Neural cell (in vitro differentiated cells): ENCODE measurements at regions not wholly inside any gene's neighbourhood (a gene's known extent, or its start where the extent isn't known, plus 50 kb on each side); places are given as distances from the start of the nearest gene placed in this dataset.
A peak's percentile ranks its signal among the peaks of the same experiment; 100 is the strongest.

Source experiments
- H2AFZ ChIP-seq: fragments of 200-600, 300-800 bp; sonication (generic), shearing (Covaris generic); 2 replicates; pipeline ENCODE4 v1.6.0; 2014; ENCODE audit warnings: low read depth, mild to moderate bottlenecking, antibody characterized with exemption, low read length, moderate library complexity
- H3F3A ChIP-seq: fragments of 200-600 bp; shearing (Covaris generic); 2 replicates; pipeline ENCODE4 v1.6.1; 2016; ENCODE audit warnings: mild to moderate bottlenecking, moderate library complexity, mixed read lengths, antibody characterized with exemption, low read length; ENCODE audit not compliant: insufficient read depth, poor library complexity, severe bottlenecking
- H3K27ac ChIP-seq: fragments of 200-600, 300-800 bp; sonication (generic), shearing (Covaris generic); 2 replicates; pipeline ENCODE4 v1.5.1; 2014; ENCODE audit warnings: mild to moderate bottlenecking, low read length, moderate library complexity
- H3K27me3 ChIP-seq: fragments of 300-800, 200-600 bp; sonication (generic), shearing (Covaris generic); 2 replicates; pipeline ENCODE4 v1.6.0; 2014; ENCODE audit warnings: mild to moderate bottlenecking, low read depth, low read length, moderate library complexity; ENCODE audit not compliant: insufficient read depth
- H3K36me3 ChIP-seq: fragments of 300-800, 200-600 bp; sonication (generic), shearing (Covaris generic); 2 replicates; pipeline ENCODE4 v1.5.1; 2014; ENCODE audit warnings: mild to moderate bottlenecking, antibody characterized with exemption, low read length, moderate library complexity; ENCODE audit not compliant: insufficient read depth
- H3K4me2 ChIP-seq: fragments of 300-800, 200-600 bp; sonication (generic), shearing (Covaris generic); 2 replicates; pipeline ENCODE4 v1.6.0; 2014; ENCODE audit warnings: mild to moderate bottlenecking, low read length
- H3K4me3 ChIP-seq: fragments of 300-800, 200-600 bp; sonication (generic), shearing (Covaris generic); 2 replicates; pipeline ENCODE4 v1.5.1; 2014; ENCODE audit warnings: mild to moderate bottlenecking, low read length, moderate library complexity
- H3K79me2 ChIP-seq: fragments of 200-600 bp; shearing (Covaris generic); replicated peaks from 2 replicates; pipeline ENCODE4 v1.6.0; 2014; ENCODE audit warnings: mild to moderate bottlenecking, low read length, moderate library complexity; ENCODE audit not compliant: insufficient read depth
- H3K9ac ChIP-seq: fragments of 300-800, 200-600 bp; sonication (generic), shearing (Covaris generic); 2 replicates; pipeline ENCODE4 v1.6.1; 2016; ENCODE audit warnings: mild to moderate bottlenecking, low read length, mixed read lengths
- H3K9me2 ChIP-seq: fragments of 200-600 bp; shearing (Covaris generic); 2 replicates; pipeline ENCODE4 v1.6.1; 2016; ENCODE audit warnings: mild to moderate bottlenecking, low read length, mixed read lengths; ENCODE audit not compliant: insufficient read depth
- H3K9me3 ChIP-seq: fragments of 200-600, 300-800 bp; sonication (generic), shearing (Covaris generic); 2 replicates; pipeline ENCODE4 v1.6.1; 2016; ENCODE audit warnings: mild to moderate bottlenecking, mixed run types, low read length, moderate library complexity, mixed read lengths
- H4K20me1 ChIP-seq: fragments of 200-600 bp; shearing (Covaris generic); 2 replicates; pipeline ENCODE4 v1.6.1; 2016; ENCODE audit warnings: mild to moderate bottlenecking, mixed run types; ENCODE audit not compliant: insufficient read depth
- CTCF ChIP-seq: fragments of 450-650 bp; IDR thresholded peaks from 2 replicates; pipeline ENCODE4 v1.5.1; 2014; ENCODE audit warnings: antibody characterized with exemption, mild to moderate bottlenecking, moderate library complexity; ENCODE audit not compliant: poor library complexity, severe bottlenecking
- EP300 ChIP-seq: fragments of 450-650 bp; conservative IDR thresholded peaks from 2 replicates; pipeline ENCODE4 v1.6.1; 2014; ENCODE audit warnings: antibody characterized with exemption, mild to moderate bottlenecking, moderate library complexity; ENCODE audit not compliant: poor library complexity, severe bottlenecking
- EZH2 ChIP-seq: fragments of 200-600, 300-800 bp; shearing (Covaris generic), sonication (generic); IDR thresholded peaks from 2 replicates; pipeline ENCODE4 v1.6.1; 2014; ENCODE audit warnings: antibody characterized with exemption, low read length, borderline replicate concordance, mild to moderate bottlenecking; ENCODE audit not compliant: insufficient read depth, poor library complexity, severe bottlenecking
- MXI1 ChIP-seq: fragments of 450-650 bp; conservative IDR thresholded peaks from 2 replicates; pipeline ENCODE4 v1.6.1; 2014; ENCODE audit warnings: antibody characterized with exemption, mild to moderate bottlenecking; ENCODE audit not compliant: poor library complexity, severe bottlenecking
- POLR2AphosphoS5 ChIP-seq: IDR thresholded peaks from 2 replicates; pipeline ENCODE4 v1.6.1; 2012
- RAD21 ChIP-seq: fragments of 450-650 bp; conservative IDR thresholded peaks from 2 replicates; pipeline ENCODE4 v1.6.1; 2014; ENCODE audit warnings: antibody characterized with exemption, mild to moderate bottlenecking, moderate library complexity
- REST ChIP-seq: IDR thresholded peaks from 2 replicates; pipeline ENCODE4 v1.6.1; 2012; ENCODE audit warnings: borderline replicate concordance
- SMC3 ChIP-seq: fragments of 450-650 bp; conservative IDR thresholded peaks from 2 replicates; pipeline ENCODE4 v1.6.1; 2014; ENCODE audit warnings: antibody characterized with exemption, mild to moderate bottlenecking, moderate library complexity; ENCODE audit not compliant: poor library complexity
- TAF1 ChIP-seq: IDR thresholded peaks from 2 replicates; pipeline ENCODE4 v1.6.1; 2012; ENCODE audit warnings: low read depth

GRCh38 chr11:11769782-11770181 is 72.0 kb upstream of the USP47 start:
- no peak overlapping the region for H3K4me2 ChIP-seq
- H3K27me3 ChIP-seq = no peaks in the 10 kb centered on the region
- no peaks in the 10 kb centered on the region for H3K9me3 ChIP-seq
- H4K20me1 ChIP-seq = no peaks in the 10 kb centered on the region
- H3K9me2 ChIP-seq = no peaks in the 10 kb centered on the region
- H3K9ac ChIP-seq = no peak overlapping the region
- no peaks in the 10 kb centered on the region for H3K79me2 ChIP-seq
- H3K4me3 ChIP-seq = no peak overlapping the region
- H3F3A ChIP-seq = no peaks in the 10 kb centered on the region
- H3K27ac ChIP-seq = no peak overlapping the region
- TF ChIP-seq POLR2AphosphoS5 (no peak), SMC3 (no peak), RAD21 (no peak), EZH2 (no peak)
- H3K36me3 ChIP-seq = no peaks in the 10 kb centered on the region
- H2AFZ ChIP-seq = no peak overlapping the region

GRCh38 chr11:11769362-11769761 is 72.4 kb upstream of the USP47 start:
- no peak for TF ChIP-seq MXI1
- TF ChIP-seq RAD21 = no peak
- TF ChIP-seq REST = no peak
- TF ChIP-seq EP300 = no peak
- no peak for TF ChIP-seq SMC3
- no peak for TF ChIP-seq EZH2
- TF ChIP-seq CTCF = no peak
- TF ChIP-seq TAF1 = no peak
- TF ChIP-seq POLR2AphosphoS5 = no peak

GRCh38 chr11:11764423-11764803 is 77.4 kb upstream of the USP47 start:
- H4K20me1 ChIP-seq = no peaks in the 10 kb centered on the region
- no peak overlapping the region for H2AFZ ChIP-seq
- H3F3A ChIP-seq = no peaks in the 10 kb centered on the region
- no peaks in the 10 kb centered on the region for H3K27me3 ChIP-seq
- peak overlapping the region; percentile 20 for H3K9ac ChIP-seq
- H3K9me3 ChIP-seq = no peaks in the 10 kb centered on the region
- TF ChIP-seq EP300 = peak; percentile 33
- TF ChIP-seq CTCF = no peak
- H3K27ac ChIP-seq = peak overlapping the region; percentile 69
- no peaks in the 10 kb centered on the region for H3K9me2 ChIP-seq
- H3K4me2 ChIP-seq = no peak overlapping the region
- H3K79me2 ChIP-seq = no peaks in the 10 kb centered on the region
- H3K4me3 ChIP-seq = peak overlapping the region; percentile 48
- no peaks in the 10 kb centered on the region for H3K36me3 ChIP-seq

More at GRCh38 chr11:11769362-11769761, 72.4 kb upstream of the USP47 start:
- Histone ChIP-seq H4K20me1 (no peaks in the 10 kb centered on the region), H3K4me3 (no peak overlapping the region), H2AFZ (no peak overlapping the region), H3K9me3 (no peaks in the 10 kb centered on the region), H3K9me2 (no peaks in the 10 kb centered on the region), H3K36me3 (no peaks in the 10 kb centered on the region), H3K27ac (no peak overlapping the region), H3F3A (no peaks in the 10 kb centered on the region), H3K27me3 (no peaks in the 10 kb centered on the region), H3K4me2 (no peak overlapping the region), H3K79me2 (no peaks in the 10 kb centered on the region), H3K9ac (no peak overlapping the region)
